ENCODE measurements at regions not wholly inside any gene's neighbourhood (a gene's known extent, or its start where the extent isn't known, plus 50 kb on each side); places are given as distances from the start of the nearest gene placed in this dataset.

GRCh38 chr2:173829727-173830126 is 135.4 kb downstream of the SP3 start:
- TF ChIP-seq CTCF (IDR thresholded peaks at IDR 0.05; ENCODE audit: insufficient read depth, low read length) (no peak), GABPA (IDR thresholded peaks at IDR 0.05; ENCODE audit: low read depth) (no peak), POLR2AphosphoS5 (IDR thresholded peaks at IDR 0.05; ENCODE audit: low read depth) (no peak), REST (IDR thresholded peaks at IDR 0.05; ENCODE audit: insufficient replicate concordance, low read depth) (no peak), SPI1 (IDR thresholded peaks at IDR 0.05; ENCODE audit: borderline replicate concordance, low read depth) (no peak)
